GM23338 (cell line): ENCODE measurements at regions not wholly inside any gene's neighbourhood (a gene's known extent, or its start where the extent isn't known, plus 50 kb on each side); places are given as distances from the start of the nearest gene placed in this dataset.

Experiments
- ATAC-seq: fragments of 200-7000 bp; cut with Tn5 transposase; 3 replicates; pipeline ENCODE4 v1.9.1; 2020
- DNase-seq: peaks from one replicate; pipeline ENCODE4 v3.0.0-alpha.2; 2015; ENCODE audit warnings: low spot score
- H2AFZ ChIP-seq: fragments of 200-600 bp; sonication (generic); 2 replicates; pipeline ENCODE4 v1.8.0; 2016; ENCODE audit warnings: antibody characterized with exemption, mild to moderate bottlenecking, moderate library complexity
- H3F3A ChIP-seq: fragments of 200-600 bp; sonication (generic); replicated peaks from 2 replicates; pipeline ENCODE4 v1.8.0; 2017; ENCODE audit warnings: antibody characterized with exemption, mixed run types, low read depth
- H3K27ac ChIP-seq: fragments of 200-600 bp; sonication (generic); 2 replicates; pipeline ENCODE4 v1.6.1; 2016; ENCODE audit warnings: low read depth
- H3K27me3 ChIP-seq: fragments of 200-600 bp; sonication (generic); 2 replicates; pipeline ENCODE4 v1.8.0; 2016; ENCODE audit warnings: mild to moderate bottlenecking, mixed run types, moderate library complexity; ENCODE audit not compliant: insufficient read depth
- H3K36me3 ChIP-seq: fragments of 200-600 bp; sonication (generic); 2 replicates; pipeline ENCODE4 v1.8.0; 2016; ENCODE audit warnings: mild to moderate bottlenecking; ENCODE audit not compliant: insufficient read depth
- H3K4me1 ChIP-seq: fragments of 200-600 bp; sonication (generic); 2 replicates; pipeline ENCODE4 v1.8.0; 2016; ENCODE audit warnings: mild to moderate bottlenecking, moderate library complexity; ENCODE audit not compliant: insufficient read depth
- H3K4me2 ChIP-seq: fragments of 200-600 bp; sonication (generic); 2 replicates; pipeline ENCODE4 v1.7.1; 2017; ENCODE audit warnings: mixed run types
- H3K4me3 ChIP-seq: fragments of 200-600 bp; sonication (generic); 2 replicates; pipeline ENCODE4 v1.6.1; 2016; ENCODE audit warnings: mixed run types
- H3K79me2 ChIP-seq: fragments of 200-600 bp; sonication (generic); replicated peaks from 2 replicates; pipeline ENCODE4 v1.8.0; 2017; ENCODE audit warnings: mild to moderate bottlenecking; ENCODE audit not compliant: insufficient read depth
- H3K9me2 ChIP-seq: fragments of 200-600 bp; sonication (generic); 2 replicates; pipeline ENCODE4 v1.8.0; 2017; ENCODE audit not compliant: insufficient read depth
- H4K20me1 ChIP-seq: fragments of 200-600 bp; sonication (generic); replicated peaks from 2 replicates; pipeline ENCODE4 v1.8.0; 2017; ENCODE audit warnings: mild to moderate bottlenecking; ENCODE audit not compliant: insufficient read depth
- H3K27ac Mint-ChIP-seq: 2 replicates; pipeline ENCODE4 v1.8.0; 2020; ENCODE audit warnings: inconsistent platforms, mild to moderate bottlenecking, moderate library complexity, mixed read lengths
- H3K27me3 Mint-ChIP-seq: 3 replicates; pipeline ENCODE4 v1.8.0; 2022; ENCODE audit warnings: low read depth, mild to moderate bottlenecking, moderate library complexity, mixed read lengths, inconsistent platforms; ENCODE audit not compliant: insufficient read depth, poor library complexity
- H3K36me3 Mint-ChIP-seq: 3 replicates; pipeline ENCODE4 v1.8.0; 2021; ENCODE audit warnings: low read depth, mild to moderate bottlenecking, inconsistent platforms, moderate library complexity, mixed read lengths
- H3K4me1 Mint-ChIP-seq: 3 replicates; pipeline ENCODE4 v1.8.0; 2020; ENCODE audit warnings: mild to moderate bottlenecking, inconsistent platforms, mixed read lengths
- H3K4me3 Mint-ChIP-seq: 3 replicates; pipeline ENCODE4 v1.8.0; 2021; ENCODE audit warnings: moderate library complexity, mild to moderate bottlenecking, inconsistent platforms, mixed read lengths
- H3K9me3 Mint-ChIP-seq: 3 replicates; pipeline ENCODE4 v1.8.0; 2020; ENCODE audit warnings: moderate library complexity, mild to moderate bottlenecking, inconsistent platforms, mixed read lengths
- CREB1 ChIP-seq: fragments of 250-450 bp; sonication (Bioruptor Pico); IDR thresholded peaks from 2 replicates; pipeline ENCODE4 v1.5.0; 2020; ENCODE audit warnings: low read depth, mild to moderate bottlenecking, moderate library complexity
- EZH2 ChIP-seq: fragments of 200-600 bp; sonication (generic); IDR thresholded peaks from one replicate; pipeline ENCODE4 v1.8.0; 2017; ENCODE audit warnings: antibody characterized with exemption, mild to moderate bottlenecking, low read depth; ENCODE audit not compliant: unreplicated experiment
- EZH2phosphoT487 ChIP-seq: fragments of 200-600 bp; sonication (generic); IDR thresholded peaks from one replicate; pipeline ENCODE4 v1.8.1; 2018; ENCODE audit warnings: antibody characterized with exemption; ENCODE audit not compliant: unreplicated experiment
- JUNB ChIP-seq: IDR thresholded peaks from one replicate; pipeline ENCODE4 v1.6.1; 2016; ENCODE audit warnings: antibody characterized with exemption; ENCODE audit not compliant: unreplicated experiment
- NANOG ChIP-seq: IDR thresholded peaks from 2 replicates; pipeline ENCODE4 v1.6.1; 2016; ENCODE audit warnings: antibody characterized with exemption, borderline replicate concordance
- POLR2AphosphoS5 ChIP-seq: IDR thresholded peaks from 2 replicates; pipeline ENCODE4 v1.6.1; 2016; ENCODE audit warnings: antibody characterized with exemption, low read depth
- STAT1 ChIP-seq: IDR thresholded peaks from one replicate; pipeline ENCODE4 v1.6.1; 2016; ENCODE audit warnings: antibody characterized with exemption; ENCODE audit not compliant: unreplicated experiment
- ZNF114 ChIP-seq: fragments of 250-450 bp; sonication (Bioruptor Pico); IDR thresholded peaks from 2 replicates; pipeline ENCODE4 v1.5.0; 2020; ENCODE audit warnings: mild to moderate bottlenecking, moderate library complexity
- TF ChIP-seq, protein P1 (sequence below): IDR thresholded peaks from 2 replicates; pipeline ENCODE4 v1.6.1; 2016; ENCODE audit warnings: antibody characterized with exemption
- TF ChIP-seq, protein P2 (sequence below): IDR thresholded peaks from one replicate; pipeline ENCODE4 v1.6.1; 2018; ENCODE audit warnings: antibody characterized with exemption; ENCODE audit not compliant: unreplicated experiment
- TF ChIP-seq, protein P3 (sequence below): fragments of 250-450 bp; sonication (Bioruptor Pico); IDR thresholded peaks from 2 replicates; pipeline ENCODE4 v1.5.0; 2020; ENCODE audit warnings: mild to moderate bottlenecking, moderate library complexity

DNA sequence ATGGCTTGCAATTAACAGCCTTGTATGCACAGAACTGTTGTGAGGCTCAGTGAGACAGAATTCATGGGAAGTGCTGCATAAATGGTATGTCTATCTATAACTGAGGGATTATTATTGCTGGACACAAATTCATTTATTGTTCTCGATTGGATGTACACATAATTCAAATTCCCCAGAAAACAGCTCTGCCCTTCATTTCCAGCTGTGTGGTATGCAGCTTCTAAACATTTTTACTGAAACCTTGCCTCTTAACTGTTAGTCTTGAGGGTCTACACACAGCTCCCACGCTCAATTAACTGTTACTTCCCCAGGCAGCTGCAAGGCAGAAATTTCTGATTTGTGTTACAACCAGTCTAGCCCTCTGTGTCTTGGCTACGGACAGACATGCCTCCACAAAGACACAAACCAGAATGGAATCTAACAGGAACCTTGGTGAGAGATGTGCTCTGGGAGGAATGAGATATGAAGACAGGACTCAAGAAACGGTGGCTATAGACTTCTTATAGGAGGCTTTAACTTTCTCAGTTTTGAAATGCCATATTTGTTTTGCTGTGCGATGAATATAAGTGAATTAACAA, 139.7 kb upstream of the TBL1XR1 start:
- Histone ChIP-seq H3K27ac (no peak overlapping the region), H3K36me3 (no peaks in the 10 kb centered on the region), H2AFZ (no peak overlapping the region), H3K4me1 (no peaks in the 10 kb centered on the region), H3F3A (no peaks in the 10 kb centered on the region), H3K9me2 (no peaks in the 10 kb centered on the region), H3K4me2 (no peak overlapping the region), H4K20me1 (no peaks in the 10 kb centered on the region; the same call in 1 of the 2 replicates), H3K27me3 (peaks cover 10% of the 10 kb centered on the region), H3K79me2 (no peaks in the 10 kb centered on the region), H3K4me3 (no peak overlapping the region)
- H3K27me3 Mint-ChIP-seq = peaks cover 3% of the 10 kb centered on the region
- no peak overlapping the region for H3K27ac Mint-ChIP-seq
- H3K4me1 Mint-ChIP-seq = no peaks in the 10 kb centered on the region
- no peaks in the 10 kb centered on the region for H3K9me3 Mint-ChIP-seq
- ATAC-seq (no peak), DNase-seq (no peak)
- no peaks in the 10 kb centered on the region for H3K36me3 Mint-ChIP-seq
- TF ChIP-seq JUNB (no peak), ZNF114 (CRISPR knock-in tag) (no peak), EZH2 (no peak), NANOG (no peak), POLR2AphosphoS5 (no peak)
- H3K4me3 Mint-ChIP-seq = no peak overlapping the region

DNA sequence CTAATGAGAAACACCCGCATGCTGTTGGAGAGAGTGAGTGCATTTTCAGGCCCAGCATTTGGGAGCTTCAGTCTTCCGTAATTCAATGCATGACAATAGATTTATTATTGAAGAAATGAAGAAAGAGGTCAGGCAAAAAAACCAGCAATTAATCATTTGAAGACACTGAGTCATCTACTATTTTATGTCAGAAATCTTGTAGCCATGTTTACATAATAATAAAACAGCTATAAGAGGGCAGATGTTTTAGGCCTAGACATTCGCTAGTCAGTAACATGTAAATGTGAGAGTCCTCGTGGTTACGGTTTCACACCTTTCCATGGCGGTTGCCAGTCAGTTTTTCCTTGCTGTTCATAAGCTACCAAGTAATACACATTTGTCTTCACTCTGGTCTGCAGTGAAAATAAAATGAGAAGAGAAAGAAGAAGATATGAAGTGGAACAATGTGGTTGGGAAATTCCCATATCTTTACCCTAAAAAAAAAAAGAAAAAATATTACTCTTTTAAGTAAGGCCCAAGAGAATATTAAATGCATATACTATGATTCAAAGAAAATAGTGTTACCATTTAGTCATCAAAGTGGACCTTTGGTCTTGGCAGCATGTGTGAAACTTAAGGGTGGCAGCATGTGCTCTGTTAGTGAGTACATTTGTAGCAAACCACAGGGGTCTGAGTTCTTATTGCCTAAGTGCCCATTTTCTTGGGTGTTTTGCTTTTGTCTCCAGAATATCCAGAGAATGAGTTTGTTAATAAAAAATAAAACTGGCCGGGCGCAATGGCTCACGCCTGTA, 140.5 kb upstream of the TBL1XR1 start:
- Histone ChIP-seq H4K20me1 (no peaks in the 10 kb centered on the region; the same call in 1 of the 2 replicates), H3K79me2 (no peaks in the 10 kb centered on the region), H2AFZ (no peak overlapping the region), H3F3A (no peaks in the 10 kb centered on the region), H3K9me2 (no peaks in the 10 kb centered on the region), H3K4me3 (no peak overlapping the region), H3K27ac (no peak overlapping the region), H3K36me3 (no peaks in the 10 kb centered on the region), H3K27me3 (peaks cover 18% of the 10 kb centered on the region), H3K4me2 (no peak overlapping the region), H3K4me1 (no peaks in the 10 kb centered on the region)
- DNase-seq (no peak), ATAC-seq (no peak)
- H3K9me3 Mint-ChIP-seq = no peaks in the 10 kb centered on the region
- H3K27ac Mint-ChIP-seq = no peak overlapping the region
- no peaks in the 10 kb centered on the region for H3K36me3 Mint-ChIP-seq
- H3K4me1 Mint-ChIP-seq = no peaks in the 10 kb centered on the region
- peaks cover 11% of the 10 kb centered on the region for H3K27me3 Mint-ChIP-seq
- no peak overlapping the region for H3K4me3 Mint-ChIP-seq
- TF ChIP-seq EZH2phosphoT487 (no peak), CREB1 (CRISPR knock-in tag) (no peak), STAT1 (no peak), EZH2 (no peak)
- TF ChIP-seq, protein P1, sequence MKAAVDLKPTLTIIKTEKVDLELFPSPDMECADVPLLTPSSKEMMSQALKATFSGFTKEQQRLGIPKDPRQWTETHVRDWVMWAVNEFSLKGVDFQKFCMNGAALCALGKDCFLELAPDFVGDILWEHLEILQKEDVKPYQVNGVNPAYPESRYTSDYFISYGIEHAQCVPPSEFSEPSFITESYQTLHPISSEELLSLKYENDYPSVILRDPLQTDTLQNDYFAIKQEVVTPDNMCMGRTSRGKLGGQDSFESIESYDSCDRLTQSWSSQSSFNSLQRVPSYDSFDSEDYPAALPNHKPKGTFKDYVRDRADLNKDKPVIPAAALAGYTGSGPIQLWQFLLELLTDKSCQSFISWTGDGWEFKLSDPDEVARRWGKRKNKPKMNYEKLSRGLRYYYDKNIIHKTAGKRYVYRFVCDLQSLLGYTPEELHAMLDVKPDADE = no peak
- TF ChIP-seq, protein P2, sequence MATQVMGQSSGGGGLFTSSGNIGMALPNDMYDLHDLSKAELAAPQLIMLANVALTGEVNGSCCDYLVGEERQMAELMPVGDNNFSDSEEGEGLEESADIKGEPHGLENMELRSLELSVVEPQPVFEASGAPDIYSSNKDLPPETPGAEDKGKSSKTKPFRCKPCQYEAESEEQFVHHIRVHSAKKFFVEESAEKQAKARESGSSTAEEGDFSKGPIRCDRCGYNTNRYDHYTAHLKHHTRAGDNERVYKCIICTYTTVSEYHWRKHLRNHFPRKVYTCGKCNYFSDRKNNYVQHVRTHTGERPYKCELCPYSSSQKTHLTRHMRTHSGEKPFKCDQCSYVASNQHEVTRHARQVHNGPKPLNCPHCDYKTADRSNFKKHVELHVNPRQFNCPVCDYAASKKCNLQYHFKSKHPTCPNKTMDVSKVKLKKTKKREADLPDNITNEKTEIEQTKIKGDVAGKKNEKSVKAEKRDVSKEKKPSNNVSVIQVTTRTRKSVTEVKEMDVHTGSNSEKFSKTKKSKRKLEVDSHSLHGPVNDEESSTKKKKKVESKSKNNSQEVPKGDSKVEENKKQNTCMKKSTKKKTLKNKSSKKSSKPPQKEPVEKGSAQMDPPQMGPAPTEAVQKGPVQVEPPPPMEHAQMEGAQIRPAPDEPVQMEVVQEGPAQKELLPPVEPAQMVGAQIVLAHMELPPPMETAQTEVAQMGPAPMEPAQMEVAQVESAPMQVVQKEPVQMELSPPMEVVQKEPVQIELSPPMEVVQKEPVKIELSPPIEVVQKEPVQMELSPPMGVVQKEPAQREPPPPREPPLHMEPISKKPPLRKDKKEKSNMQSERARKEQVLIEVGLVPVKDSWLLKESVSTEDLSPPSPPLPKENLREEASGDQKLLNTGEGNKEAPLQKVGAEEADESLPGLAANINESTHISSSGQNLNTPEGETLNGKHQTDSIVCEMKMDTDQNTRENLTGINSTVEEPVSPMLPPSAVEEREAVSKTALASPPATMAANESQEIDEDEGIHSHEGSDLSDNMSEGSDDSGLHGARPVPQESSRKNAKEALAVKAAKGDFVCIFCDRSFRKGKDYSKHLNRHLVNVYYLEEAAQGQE = no peak
- TF ChIP-seq, protein P3, sequence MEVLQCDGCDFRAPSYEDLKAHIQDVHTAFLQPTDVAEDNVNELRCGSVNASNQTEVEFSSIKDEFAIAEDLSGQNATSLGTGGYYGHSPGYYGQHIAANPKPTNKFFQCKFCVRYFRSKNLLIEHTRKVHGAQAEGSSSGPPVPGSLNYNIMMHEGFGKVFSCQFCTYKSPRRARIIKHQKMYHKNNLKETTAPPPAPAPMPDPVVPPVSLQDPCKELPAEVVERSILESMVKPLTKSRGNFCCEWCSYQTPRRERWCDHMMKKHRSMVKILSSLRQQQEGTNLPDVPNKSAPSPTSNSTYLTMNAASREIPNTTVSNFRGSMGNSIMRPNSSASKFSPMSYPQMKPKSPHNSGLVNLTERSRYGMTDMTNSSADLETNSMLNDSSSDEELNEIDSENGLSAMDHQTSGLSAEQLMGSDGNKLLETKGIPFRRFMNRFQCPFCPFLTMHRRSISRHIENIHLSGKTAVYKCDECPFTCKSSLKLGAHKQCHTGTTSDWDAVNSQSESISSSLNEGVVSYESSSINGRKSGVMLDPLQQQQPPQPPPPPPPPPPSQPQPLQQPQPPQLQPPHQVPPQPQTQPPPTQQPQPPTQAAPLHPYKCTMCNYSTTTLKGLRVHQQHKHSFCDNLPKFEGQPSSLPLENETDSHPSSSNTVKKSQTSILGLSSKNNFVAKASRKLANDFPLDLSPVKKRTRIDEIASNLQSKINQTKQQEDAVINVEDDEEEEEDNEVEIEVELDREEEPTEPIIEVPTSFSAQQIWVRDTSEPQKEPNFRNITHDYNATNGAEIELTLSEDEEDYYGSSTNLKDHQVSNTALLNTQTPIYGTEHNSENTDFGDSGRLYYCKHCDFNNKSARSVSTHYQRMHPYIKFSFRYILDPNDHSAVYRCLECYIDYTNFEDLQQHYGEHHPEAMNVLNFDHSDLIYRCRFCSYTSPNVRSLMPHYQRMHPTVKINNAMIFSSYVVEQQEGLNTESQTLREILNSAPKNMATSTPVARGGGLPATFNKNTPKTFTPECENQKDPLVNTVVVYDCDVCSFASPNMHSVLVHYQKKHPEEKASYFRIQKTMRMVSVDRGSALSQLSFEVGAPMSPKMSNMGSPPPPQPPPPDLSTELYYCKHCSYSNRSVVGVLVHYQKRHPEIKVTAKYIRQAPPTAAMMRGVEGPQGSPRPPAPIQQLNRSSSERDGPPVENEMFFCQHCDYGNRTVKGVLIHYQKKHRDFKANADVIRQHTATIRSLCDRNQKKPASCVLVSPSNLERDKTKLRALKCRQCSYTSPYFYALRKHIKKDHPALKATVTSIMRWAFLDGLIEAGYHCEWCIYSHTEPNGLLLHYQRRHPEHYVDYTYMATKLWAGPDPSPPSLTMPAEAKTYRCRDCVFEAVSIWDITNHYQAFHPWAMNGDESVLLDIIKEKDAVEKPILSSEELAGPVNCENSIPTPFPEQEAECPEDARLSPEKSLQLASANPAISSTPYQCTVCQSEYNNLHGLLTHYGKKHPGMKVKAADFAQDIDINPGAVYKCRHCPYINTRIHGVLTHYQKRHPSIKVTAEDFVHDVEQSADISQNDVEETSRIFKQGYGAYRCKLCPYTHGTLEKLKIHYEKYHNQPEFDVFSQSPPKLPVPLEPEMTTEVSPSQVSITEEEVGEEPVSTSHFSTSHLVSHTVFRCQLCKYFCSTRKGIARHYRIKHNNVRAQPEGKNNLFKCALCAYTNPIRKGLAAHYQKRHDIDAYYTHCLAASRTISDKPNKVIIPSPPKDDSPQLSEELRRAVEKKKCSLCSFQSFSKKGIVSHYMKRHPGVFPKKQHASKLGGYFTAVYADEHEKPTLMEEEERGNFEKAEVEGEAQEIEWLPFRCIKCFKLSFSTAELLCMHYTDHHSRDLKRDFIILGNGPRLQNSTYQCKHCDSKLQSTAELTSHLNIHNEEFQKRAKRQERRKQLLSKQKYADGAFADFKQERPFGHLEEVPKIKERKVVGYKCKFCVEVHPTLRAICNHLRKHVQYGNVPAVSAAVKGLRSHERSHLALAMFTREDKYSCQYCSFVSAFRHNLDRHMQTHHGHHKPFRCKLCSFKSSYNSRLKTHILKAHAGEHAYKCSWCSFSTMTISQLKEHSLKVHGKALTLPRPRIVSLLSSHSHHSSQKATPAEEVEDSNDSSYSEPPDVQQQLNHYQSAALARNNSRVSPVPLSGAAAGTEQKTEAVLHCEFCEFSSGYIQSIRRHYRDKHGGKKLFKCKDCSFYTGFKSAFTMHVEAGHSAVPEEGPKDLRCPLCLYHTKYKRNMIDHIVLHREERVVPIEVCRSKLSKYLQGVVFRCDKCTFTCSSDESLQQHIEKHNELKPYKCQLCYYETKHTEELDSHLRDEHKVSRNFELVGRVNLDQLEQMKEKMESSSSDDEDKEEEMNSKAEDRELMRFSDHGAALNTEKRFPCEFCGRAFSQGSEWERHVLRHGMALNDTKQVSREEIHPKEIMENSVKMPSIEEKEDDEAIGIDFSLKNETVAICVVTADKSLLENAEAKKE (CRISPR knock-in tag) = no peak
